ENCODE measurements at regions not wholly inside any gene's neighbourhood (a gene's known extent, or its start where the extent isn't known, plus 50 kb on each side); places are given as distances from the start of the nearest gene placed in this dataset.

GRCh38 chr15:38674448-38674847, 109.8 kb upstream of the RASGRP1 start:
- H3K27me3 ChIP-seq (ENCODE audit: low read length): no peaks in the 10 kb centered on the region
- H3F3A ChIP-seq (ENCODE audit: insufficient read depth): no peaks in the 10 kb centered on the region
- H3K27ac ChIP-seq (ENCODE audit: low read depth, low read length): no peak overlapping the region
- H2AFZ ChIP-seq (ENCODE audit: low read depth, low read length, severe bottlenecking): no peak overlapping the region
- H3K4me2 ChIP-seq (ENCODE audit: low read depth, low read length, poor library complexity, severe bottlenecking): no peak overlapping the region
- no peak for TF ChIP-seq EZH2phosphoT487 (conservative IDR thresholded peaks at IDR 0.05; ENCODE audit: low read length)
- no peak for TF ChIP-seq CTCF (IDR thresholded peaks at IDR 0.05; ENCODE audit: insufficient read depth, low read length, poor library complexity, severe bottlenecking)
- no peaks in the 10 kb centered on the region for H4K20me1 ChIP-seq (ENCODE audit: low read depth, low read length)
- H3K4me3 ChIP-seq (ENCODE audit: insufficient read depth, low read length, poor library complexity, severe bottlenecking): no peak overlapping the region
- no peaks in the 10 kb centered on the region for H3K36me3 ChIP-seq (ENCODE audit: low read length)
- no peaks in the 10 kb centered on the region for H3K9me3 ChIP-seq (ENCODE audit: insufficient read depth, low read length)
- no peak overlapping the region for H3K9ac ChIP-seq (ENCODE audit: low read length)
- no peaks in the 10 kb centered on the region for H3K9me2 ChIP-seq (replicated peaks; ENCODE audit: insufficient read depth, low read length)
- no peaks in the 10 kb centered on the region for H3K79me2 ChIP-seq (ENCODE audit: insufficient read depth, low read length)

- Histone ChIP-seq H3K36me3 (ENCODE audit: low read length) (no peaks in the 10 kb centered on the region), H3K27ac (ENCODE audit: low read depth, low read length) (no peak overlapping the region), H3K27me3 (ENCODE audit: low read length) (no peaks in the 10 kb centered on the region), H3K9ac (ENCODE audit: low read length) (no peak overlapping the region), H3K9me2 (replicated peaks; ENCODE audit: insufficient read depth, low read length) (no peaks in the 10 kb centered on the region), H3K79me2 (ENCODE audit: insufficient read depth, low read length) (no peaks in the 10 kb centered on the region), H3K4me3 (ENCODE audit: insufficient read depth, low read length, poor library complexity, severe bottlenecking) (no peak overlapping the region), H3K4me2 (ENCODE audit: low read depth, low read length, poor library complexity, severe bottlenecking) (no peak overlapping the region), H3K9me3 (ENCODE audit: insufficient read depth, low read length) (no peaks in the 10 kb centered on the region), H4K20me1 (ENCODE audit: low read depth, low read length) (no peaks in the 10 kb centered on the region), H2AFZ (ENCODE audit: low read depth, low read length, severe bottlenecking) (no peak overlapping the region), H3F3A (ENCODE audit: insufficient read depth) (no peaks in the 10 kb centered on the region)
- TF ChIP-seq EZH2phosphoT487 (conservative IDR thresholded peaks at IDR 0.05; ENCODE audit: low read length) (no peak), CTCF (IDR thresholded peaks at IDR 0.05; ENCODE audit: insufficient read depth, low read length, poor library complexity, severe bottlenecking) (no peak)
These were observed 113.7 kb upstream of the RASGRP1 start for GRCh38 chr15:38678281-38678680.

GRCh38 chr15:38680775-38681174, 116.2 kb upstream of the RASGRP1 start:
- no peaks in the 10 kb centered on the region for H3F3A ChIP-seq (ENCODE audit: insufficient read depth)
- H2AFZ ChIP-seq (ENCODE audit: low read depth, low read length, severe bottlenecking): no peak overlapping the region
- H3K79me2 ChIP-seq (ENCODE audit: insufficient read depth, low read length): no peaks in the 10 kb centered on the region
- H3K9me2 ChIP-seq (replicated peaks; ENCODE audit: insufficient read depth, low read length): no peaks in the 10 kb centered on the region
- no peaks in the 10 kb centered on the region for H3K27me3 ChIP-seq (ENCODE audit: low read length)
- H3K27ac ChIP-seq (ENCODE audit: low read depth, low read length): no peak overlapping the region
- TF ChIP-seq EZH2phosphoT487 (conservative IDR thresholded peaks at IDR 0.05; ENCODE audit: low read length) (no peak), CTCF (IDR thresholded peaks at IDR 0.05; ENCODE audit: insufficient read depth, low read length, poor library complexity, severe bottlenecking) (no peak)
- no peak overlapping the region for H3K4me3 ChIP-seq (ENCODE audit: insufficient read depth, low read length, poor library complexity, severe bottlenecking)
- H3K36me3 ChIP-seq (ENCODE audit: low read length): no peaks in the 10 kb centered on the region
- H3K9me3 ChIP-seq (ENCODE audit: insufficient read depth, low read length): no peaks in the 10 kb centered on the region
- H4K20me1 ChIP-seq (ENCODE audit: low read depth, low read length): no peaks in the 10 kb centered on the region
- no peak overlapping the region for H3K4me2 ChIP-seq (ENCODE audit: low read depth, low read length, poor library complexity, severe bottlenecking)
- no peak overlapping the region for H3K9ac ChIP-seq (ENCODE audit: low read length)

All from SU-DHL-6 (cell line).